ENCODE measurements at regions not wholly inside any gene's neighbourhood (a gene's known extent, or its start where the extent isn't known, plus 50 kb on each side); places are given as distances from the start of the nearest gene placed in this dataset.

DNA sequence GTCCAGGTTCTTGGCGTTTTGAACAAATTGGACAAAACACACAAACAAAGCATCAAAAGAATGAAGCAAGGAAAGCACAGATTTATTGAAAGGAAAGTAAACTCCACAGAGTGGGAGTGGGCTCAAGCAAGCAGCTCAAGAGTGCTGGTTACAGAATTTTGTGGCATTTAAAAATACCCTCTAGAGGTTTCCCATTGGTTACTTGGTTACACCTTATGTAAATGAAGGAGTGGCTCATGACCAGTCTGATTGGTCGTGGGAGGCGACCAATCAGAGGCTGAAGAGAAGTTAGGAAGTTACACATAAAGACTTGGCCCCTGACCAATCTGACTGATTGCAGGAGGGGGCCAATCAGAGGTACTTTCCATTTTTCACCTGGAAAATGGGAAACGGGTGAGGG lies 1373.8 kb upstream of the GOT2 start:
- no peak for TF ChIP-seq CTCF (IDR thresholded peaks at IDR 0.05)
- TF ChIP-seq POLR2A (IDR thresholded peaks at IDR 0.05): no peak
- no peak for TF ChIP-seq EP300 (IDR thresholded peaks at IDR 0.05)

Measured in upper lobe of left lung (tissue), 4 donors.